ENCODE measurements at regions not wholly inside any gene's neighbourhood (a gene's known extent, or its start where the extent isn't known, plus 50 kb on each side); places are given as distances from the start of the nearest gene placed in this dataset.

- no peak for TF ChIP-seq POLR2A (IDR thresholded peaks at IDR 0.05)
- no peak for TF ChIP-seq CTCF (IDR thresholded peaks at IDR 0.05)
Observed at GRCh38 chr15:94023531-94023930, 207.8 kb upstream of the MCTP2 start.
